ENCODE measurements at regions not wholly inside any gene's neighbourhood (a gene's known extent, or its start where the extent isn't known, plus 50 kb on each side); places are given as distances from the start of the nearest gene placed in this dataset.

DNA sequence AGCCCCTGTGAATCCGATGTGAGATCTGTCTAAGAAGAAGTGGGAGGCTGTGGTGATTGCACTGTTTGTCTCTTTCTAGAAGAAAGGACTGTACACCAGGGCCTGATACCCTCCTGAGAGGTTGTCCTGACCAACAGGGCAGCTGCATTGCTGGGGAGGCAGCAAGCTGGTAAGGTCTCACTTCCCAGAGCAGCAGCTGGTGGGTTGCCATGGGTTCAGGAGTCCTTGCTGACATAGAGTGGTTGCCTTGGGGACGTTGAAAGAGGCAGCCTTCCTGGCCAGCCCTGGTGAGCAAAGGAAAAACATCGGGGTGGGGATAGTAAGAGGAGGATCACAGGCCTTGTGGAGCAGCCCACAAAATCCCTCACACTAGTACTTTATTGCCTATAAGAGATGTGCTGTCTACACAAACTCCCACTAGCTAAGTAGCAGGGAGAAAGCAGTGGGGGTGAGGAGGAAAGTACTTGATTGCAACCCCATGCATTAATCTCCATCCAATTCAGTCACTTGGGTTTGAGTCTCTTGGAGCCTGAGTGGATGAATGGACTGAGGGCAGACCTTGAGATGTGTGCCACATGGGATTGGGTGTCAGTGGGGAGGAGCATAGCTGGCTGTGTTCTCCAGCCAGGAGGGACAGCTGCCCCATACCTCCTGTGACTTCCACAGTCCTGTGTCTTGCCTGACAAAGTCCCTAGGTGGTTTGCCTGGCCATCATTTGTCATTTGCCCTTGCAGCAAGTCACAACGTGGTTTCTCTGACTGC is 143.8 kb upstream of the RPL38 start:
- no peak for DNase-seq (ENCODE audit: missing footprints)
- intact Hi-C loops (cut with DNase I) = no loop called here
- ATAC-seq = no peak

DNA sequence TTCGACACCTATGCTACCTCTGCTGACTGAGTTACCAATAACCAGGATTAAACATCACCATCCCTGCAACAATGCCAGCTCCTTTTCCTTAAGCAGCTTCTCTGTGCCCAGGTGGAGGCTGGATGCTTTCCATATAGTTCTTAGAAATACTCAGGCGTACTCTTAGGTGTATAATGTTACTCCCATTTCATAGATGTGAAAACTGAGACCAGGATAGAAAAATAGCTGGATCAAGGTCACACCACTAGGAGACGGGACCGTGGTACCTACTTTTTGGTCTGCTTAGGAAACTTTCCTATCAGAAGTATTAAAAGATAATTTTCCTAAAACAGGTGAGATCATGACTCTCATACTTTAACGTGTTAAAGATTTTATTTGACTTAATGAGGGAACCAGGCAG is 141.7 kb upstream of the RPL38 start:
- intact Hi-C loops (cut with DNase I) = no loop called here
- ATAC-seq (no peak), DNase-seq (ENCODE audit: missing footprints) (no peak)

DNA sequence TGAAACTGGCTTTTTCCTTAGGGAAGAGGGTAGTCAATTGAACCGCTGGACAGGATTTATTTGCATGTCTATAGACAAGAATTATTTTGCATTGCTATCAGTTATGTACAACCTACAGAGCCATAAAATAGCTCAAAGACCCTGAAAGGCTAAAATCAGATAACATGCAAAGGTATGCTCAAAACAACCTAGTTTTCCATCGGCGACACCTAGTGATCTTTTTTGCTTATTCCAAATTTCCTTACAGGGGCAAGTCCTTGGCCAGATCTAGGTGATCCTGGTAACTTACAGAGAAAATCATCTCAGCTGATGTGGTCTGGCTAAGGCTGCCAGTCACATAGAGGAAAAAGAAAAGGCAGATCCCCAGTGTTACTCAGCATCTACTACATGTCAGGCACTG is 141.2 kb upstream of the RPL38 start:
- intact Hi-C loops (cut with DNase I) = no loop called here
- no peak for DNase-seq (ENCODE audit: missing footprints)
- no peak for ATAC-seq

DNA sequence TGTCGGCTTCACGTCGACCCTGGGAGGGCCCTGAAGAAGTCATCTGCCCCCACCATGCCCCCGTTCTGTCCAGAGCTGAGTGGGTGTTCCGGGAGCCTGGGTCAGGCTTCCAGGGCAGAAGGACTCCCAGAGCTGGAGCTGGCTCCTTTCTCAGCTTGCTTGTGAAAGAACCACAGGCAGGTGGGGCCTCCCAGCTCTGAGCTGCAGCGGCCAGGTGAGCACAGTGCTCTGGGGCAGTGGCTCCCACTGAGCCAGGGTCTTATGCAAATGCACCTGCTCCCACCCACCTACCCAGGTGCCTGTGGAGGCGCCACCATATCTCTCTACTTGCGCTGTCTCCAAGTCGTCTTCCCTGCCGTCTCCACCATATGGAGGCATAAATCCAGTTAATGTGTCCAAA is 140.0 kb upstream of the RPL38 start:
- ATAC-seq (no peak), DNase-seq (ENCODE audit: missing footprints) (no peak)
- intact Hi-C loops (cut with DNase I) = no loop called here

- intact Hi-C loops (cut with DNase I) = no loop called here
- ATAC-seq = no peak
- DNase-seq (ENCODE audit: missing footprints) = no peak
Observed at GRCh38 chr17:74070374-74070773, 133.1 kb upstream of the RPL38 start.

DNA sequence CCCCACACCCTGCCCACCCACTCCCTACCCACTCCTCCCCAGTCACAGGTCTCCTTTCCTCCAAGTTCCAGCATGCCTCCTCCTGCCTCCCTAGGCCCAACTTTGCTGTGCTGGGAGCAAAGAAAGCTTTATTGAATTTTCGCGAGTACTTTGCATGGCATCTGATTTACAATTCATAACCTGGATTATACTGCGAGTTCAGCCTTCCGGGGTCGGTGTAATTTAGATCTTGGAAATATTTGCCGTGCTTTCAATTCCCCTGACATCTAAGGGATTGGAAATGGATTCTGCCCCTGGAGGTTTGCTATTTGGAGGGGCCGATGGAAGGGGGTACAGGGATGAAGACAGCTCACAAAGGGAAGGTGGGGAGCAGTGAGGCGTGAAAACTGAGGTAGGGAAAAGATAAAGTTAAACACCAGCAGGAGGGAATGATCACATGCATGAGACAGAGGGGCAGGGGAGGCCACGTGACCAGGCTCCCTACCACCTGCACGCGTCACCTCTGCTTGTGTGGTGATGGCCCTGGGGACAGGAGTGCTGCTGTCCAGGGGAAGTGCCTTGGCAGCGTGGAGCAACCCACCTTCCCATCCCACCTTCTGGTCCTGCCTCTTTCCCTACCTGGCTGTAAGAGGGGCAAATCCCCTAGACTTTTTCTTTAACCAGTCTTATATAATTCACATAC is 132.3 kb upstream of the RPL38 start:
- no peak for ATAC-seq
- intact Hi-C loops (cut with DNase I) = no loop called here
- DNase-seq (ENCODE audit: missing footprints) = no peak

DNA sequence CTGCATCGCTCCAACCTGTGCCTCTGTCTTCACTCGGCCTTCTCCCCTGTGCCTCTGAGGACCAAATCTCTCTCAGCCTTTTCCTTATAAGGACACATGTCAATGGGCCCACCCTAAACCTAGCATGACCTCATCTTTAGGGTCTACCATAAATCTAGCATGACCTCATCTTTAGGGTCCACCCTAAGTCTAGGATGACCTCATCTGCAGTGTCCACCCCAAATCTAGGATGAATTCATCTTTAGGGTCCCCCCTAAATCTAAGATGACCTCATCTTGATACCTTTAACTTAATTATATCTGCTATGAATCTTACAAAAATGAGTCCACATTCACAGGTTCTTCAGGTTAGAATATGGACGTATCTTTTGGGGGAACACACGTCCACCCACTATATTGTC is 131.1 kb upstream of the RPL38 start:
- intact Hi-C loops (cut with DNase I) = no loop called here
- ATAC-seq (no peak), DNase-seq (ENCODE audit: missing footprints) (no peak)

DNA sequence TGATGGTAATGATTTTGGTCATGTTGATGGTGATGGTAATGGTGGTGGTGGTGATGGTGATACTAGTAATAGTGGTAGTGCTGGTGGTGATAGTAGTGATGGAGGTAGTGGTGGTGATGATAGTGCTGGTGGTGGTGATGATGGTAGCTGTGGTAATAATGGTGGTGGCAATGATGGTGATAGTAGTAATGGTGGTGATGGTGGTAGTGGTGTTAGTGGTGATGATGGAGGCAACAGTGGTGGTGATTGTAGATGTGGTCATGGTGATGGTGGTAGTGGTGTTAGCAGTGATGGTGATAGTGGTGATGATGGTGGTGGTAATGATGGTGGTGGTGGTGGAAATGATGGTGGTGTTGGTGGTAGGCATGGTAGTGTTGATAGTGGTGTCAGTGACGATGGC is 127.0 kb upstream of the RPL38 start:
- no peak for DNase-seq (ENCODE audit: missing footprints)
- no peak for ATAC-seq
- intact Hi-C loops (cut with DNase I) = no loop called here

DNA sequence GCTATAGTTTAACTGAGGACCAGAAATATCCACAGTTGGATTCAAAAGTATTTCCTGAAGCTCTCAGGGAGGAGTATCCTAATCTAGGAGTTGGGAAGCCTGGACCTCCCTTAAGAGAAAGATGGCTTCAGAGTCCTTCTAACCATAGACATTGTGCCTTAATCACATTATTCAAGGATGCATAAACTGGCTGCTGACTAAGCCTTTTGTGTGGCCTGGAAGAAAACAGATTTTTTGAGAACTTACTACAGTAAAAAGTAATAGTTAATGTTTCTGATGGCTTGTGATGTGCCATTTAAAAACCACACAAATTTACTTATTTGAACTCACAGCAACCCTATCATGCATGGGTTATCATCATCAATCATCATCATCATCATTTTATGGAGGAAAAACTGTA is 126.2 kb upstream of the RPL38 start:
- DNase-seq (ENCODE audit: missing footprints) (no peak), ATAC-seq (no peak)
- intact Hi-C loops (cut with DNase I) = no loop called here

GRCh38 chr17:74078363-74078941 is 125.0 kb upstream of the RPL38 start:
- intact Hi-C loops (cut with DNase I) = no loop called here
- no peak for DNase-seq (ENCODE audit: missing footprints)

GRCh38 chr17:74079537-74080300 is 123.8 kb upstream of the RPL38 start:
- ATAC-seq = no peak
- intact Hi-C loops (cut with DNase I) = no loop called here
- no peak for DNase-seq (ENCODE audit: missing footprints)

More at GRCh38 chr17:74078363-74078941, 125.0 kb upstream of the RPL38 start:
- no peak for ATAC-seq

DNA sequence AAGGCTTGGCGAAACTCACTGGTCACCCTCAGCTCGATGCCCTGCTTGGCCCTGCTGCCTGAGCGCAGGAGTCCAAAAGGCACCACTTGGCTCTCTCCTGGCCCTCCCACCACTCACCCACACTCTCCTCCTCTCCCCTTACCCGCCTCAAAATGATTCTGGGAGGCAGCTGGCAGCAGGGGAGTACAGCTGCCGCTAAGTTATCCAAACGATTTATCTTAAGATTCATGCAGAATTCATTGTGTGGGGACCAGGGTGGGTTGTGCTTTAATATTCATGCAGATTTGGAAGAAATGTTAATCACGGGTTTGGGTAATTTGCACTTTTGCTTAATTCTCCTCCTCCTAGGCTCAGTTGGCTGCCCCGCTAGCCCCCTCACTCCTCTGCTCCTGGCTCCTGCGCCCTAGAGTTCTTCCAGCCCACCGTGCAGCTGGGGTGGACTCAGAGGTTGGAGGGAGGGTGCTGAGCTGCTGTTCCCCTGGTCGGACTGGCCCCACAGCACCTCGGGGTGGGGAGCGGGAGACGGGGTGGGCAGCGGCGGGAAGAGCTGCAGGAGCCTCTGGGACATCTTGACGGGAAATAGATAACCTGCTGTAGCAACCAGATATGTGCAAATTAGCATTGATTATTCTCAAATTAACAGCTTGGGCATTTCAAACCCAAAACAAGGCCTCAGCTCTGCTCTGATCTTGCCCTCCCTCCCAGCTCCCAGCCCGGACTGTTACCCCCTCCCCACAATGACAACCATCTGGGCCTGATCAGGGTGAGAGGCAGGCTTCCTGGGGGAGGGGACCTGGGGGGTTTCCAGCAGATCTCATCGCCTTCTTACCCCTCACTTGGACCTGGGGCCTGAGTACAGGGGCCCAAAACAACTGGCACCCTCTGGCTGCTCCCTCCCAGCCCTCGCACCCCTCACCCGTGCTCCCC is 122.6 kb upstream of the RPL38 start:
- intact Hi-C loops (cut with DNase I) = no loop called here
- ATAC-seq (no peak), DNase-seq (ENCODE audit: missing footprints) (no peak)

DNA sequence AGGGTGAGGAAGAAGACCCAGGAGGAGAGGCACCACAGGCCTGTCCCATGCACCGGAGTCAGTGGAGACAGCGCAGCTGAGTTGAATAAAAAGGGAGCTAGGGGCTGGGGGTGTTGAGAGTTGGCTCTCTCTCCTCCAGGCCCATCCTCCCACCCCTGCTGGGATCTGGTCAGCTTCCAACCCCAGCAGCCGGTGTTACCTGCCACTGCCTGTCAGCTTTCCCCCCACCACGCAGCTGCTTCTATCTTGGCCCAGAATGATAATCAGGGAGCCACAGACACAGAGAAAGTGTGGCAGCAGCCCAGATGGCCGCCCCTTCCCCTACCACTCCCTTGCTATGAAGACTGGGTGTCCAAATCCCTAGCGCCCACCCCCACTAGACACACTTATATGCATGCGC is 120.6 kb upstream of the RPL38 start:
- ATAC-seq (no peak), DNase-seq (ENCODE audit: missing footprints) (no peak)
- intact Hi-C loops (cut with DNase I) = no loop called here

GRCh38 chr17:74083321-74083720 is 120.2 kb upstream of the RPL38 start:
- ATAC-seq = no peak
- no peak for DNase-seq (ENCODE audit: missing footprints)
- intact Hi-C loops (cut with DNase I) = no loop called here

DNA sequence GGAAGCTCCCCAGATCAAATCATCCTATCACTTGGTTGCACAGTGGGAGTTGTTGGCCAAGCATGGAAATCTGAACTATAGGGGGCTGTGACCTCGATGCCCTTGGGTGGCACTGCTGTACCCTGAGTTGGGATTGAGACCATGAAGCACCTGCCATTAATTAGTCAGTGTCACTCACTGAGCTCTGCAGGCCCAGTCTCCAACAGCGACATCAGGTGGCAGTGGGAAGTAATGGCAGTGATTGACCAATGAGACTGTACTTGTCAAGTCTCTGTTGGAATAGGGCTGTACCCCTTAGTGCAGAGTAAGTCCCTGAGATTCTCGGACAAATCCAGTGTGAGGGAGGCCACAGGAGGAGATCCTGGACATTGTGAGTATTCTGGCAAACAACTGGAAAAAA is 118.0 kb upstream of the RPL38 start:
- DNase-seq (ENCODE audit: missing footprints) (no peak), ATAC-seq (no peak)
- intact Hi-C loops (cut with DNase I) = no loop called here

GRCh38 chr17:74087002-74087585 is 116.4 kb upstream of the RPL38 start:
- DNase-seq (ENCODE audit: missing footprints) (no peak), ATAC-seq (no peak)
- intact Hi-C loops (cut with DNase I) = no loop called here

DNA sequence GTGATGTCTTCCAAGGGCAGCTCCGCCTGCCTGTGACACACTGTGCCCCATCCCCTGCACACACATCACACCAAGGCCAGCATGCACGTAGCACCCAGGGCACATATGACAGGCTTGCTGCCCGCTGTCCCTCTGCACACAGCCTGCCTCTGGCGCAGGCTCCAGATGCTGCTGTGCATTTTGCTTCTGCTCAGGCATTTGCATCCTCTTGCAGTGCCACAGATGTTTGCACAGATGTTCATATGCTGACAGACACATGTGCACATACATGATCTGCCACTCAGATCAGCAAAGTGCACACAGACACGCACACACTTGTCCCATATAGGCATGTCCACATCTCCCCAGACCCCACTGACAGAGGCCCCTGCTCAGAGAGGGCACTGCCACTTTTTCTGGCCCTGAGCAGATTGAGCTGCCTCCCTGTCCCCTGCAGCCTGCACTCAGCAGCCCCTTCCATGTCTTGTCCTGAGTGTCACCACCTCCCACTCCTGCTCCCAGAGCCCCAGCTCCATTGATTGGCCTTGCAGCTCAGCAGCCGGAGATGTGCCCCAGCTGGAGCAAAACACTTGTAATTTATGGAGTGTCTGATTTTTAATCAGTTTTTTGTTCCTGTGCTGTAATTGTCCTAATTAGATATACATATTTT is 115.1 kb upstream of the RPL38 start:
- no peak for ATAC-seq
- intact Hi-C loops (cut with DNase I) = no loop called here
- DNase-seq (ENCODE audit: missing footprints) = no peak

DNA sequence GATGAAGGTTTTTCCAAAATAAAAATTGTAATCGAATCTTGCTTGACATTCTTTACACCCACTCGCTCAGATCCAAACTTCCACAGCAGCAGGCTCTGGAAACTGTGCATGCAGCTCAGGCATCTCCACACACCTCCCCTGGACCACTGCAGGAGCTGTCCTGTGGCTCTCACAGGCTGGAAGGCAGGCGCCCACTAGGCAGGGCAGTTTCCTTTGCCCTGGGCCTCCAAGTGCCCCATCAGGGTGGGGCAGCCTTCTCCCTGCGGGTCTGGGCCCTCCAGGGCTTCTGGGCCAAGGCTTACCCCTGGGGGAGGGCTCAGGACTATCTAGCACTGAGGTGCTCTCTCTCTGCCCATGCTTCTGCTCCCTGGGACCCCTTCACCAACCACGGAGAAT is 114.5 kb upstream of the RPL38 start:
- no peak for DNase-seq (ENCODE audit: missing footprints)
- intact Hi-C loops (cut with DNase I) = no loop called here
- ATAC-seq = no peak
